Stimulated activated memory B cell treated with anti-CD40 and anti-IgM and Interleukin-4, amounts not matched to agents 10 μg/mL and 1 μg/mL and 100 μg/mL, for 72 hours (primary cell): ENCODE measurements at regions not wholly inside any gene's neighbourhood (a gene's known extent, or its start where the extent isn't known, plus 50 kb on each side); places are given as distances from the start of the nearest gene placed in this dataset.
"Not testable (repeated sequence)": the region's sequence is repeated elsewhere in the genome, so short reads cannot be mapped to it uniquely, and the experiment has no call there.

Experiments
- ATAC-seq: fragments of 150-1000 bp; cut with Tn5 transposase; 2 replicates; pipeline ENCODE4 v1.10.0; 2021
- H3K27ac Mint-ChIP-seq: one replicate; pipeline ENCODE4 v1.8.0; 2022; ENCODE audit warnings: mild to moderate bottlenecking, mixed read lengths
- H3K27me3 Mint-ChIP-seq: one replicate; pipeline ENCODE4 v1.8.0; 2022; ENCODE audit warnings: mixed read lengths
- H3K36me3 Mint-ChIP-seq: one replicate; pipeline ENCODE4 v1.8.0; 2022; ENCODE audit warnings: mixed read lengths
- H3K4me1 Mint-ChIP-seq: one replicate; pipeline ENCODE4 v1.8.0; 2022; ENCODE audit warnings: mixed read lengths
- H3K4me3 Mint-ChIP-seq: one replicate; pipeline ENCODE4 v1.8.0; 2022; ENCODE audit warnings: mild to moderate bottlenecking, moderate library complexity, mixed read lengths
- H3K9me3 Mint-ChIP-seq: one replicate; pipeline ENCODE4 v1.8.0; 2022; ENCODE audit warnings: mixed read lengths

- H3K36me3 Mint-ChIP-seq, H3K27me3 Mint-ChIP-seq, H3K27ac Mint-ChIP-seq, H3K4me3 Mint-ChIP-seq, H3K9me3 Mint-ChIP-seq, H3K4me1 Mint-ChIP-seq: not testable (repeated sequence)
- ATAC-seq, result peak; percentile 66
These were observed 95.9 kb upstream of the ADORA2B start for GRCh38 chr17:15849054-15849453.

GRCh38 chr17:15850071-15850470 is 94.9 kb upstream of the ADORA2B start:
- not testable (repeated sequence) for H3K27me3 Mint-ChIP-seq, H3K36me3 Mint-ChIP-seq, H3K9me3 Mint-ChIP-seq, H3K27ac Mint-ChIP-seq, H3K4me3 Mint-ChIP-seq, ATAC-seq, H3K4me1 Mint-ChIP-seq

GRCh38 chr17:15850687-15851086 is 94.2 kb upstream of the ADORA2B start:
- not testable (repeated sequence) for ATAC-seq, H3K27ac Mint-ChIP-seq

GRCh38 chr17:15852863-15853262 is 92.1 kb upstream of the ADORA2B start:
- H3K9me3 Mint-ChIP-seq, H3K36me3 Mint-ChIP-seq, H3K4me3 Mint-ChIP-seq, ATAC-seq, H3K4me1 Mint-ChIP-seq, H3K27ac Mint-ChIP-seq: not testable (repeated sequence)
- peaks cover 17% of the 10 kb centered on the region for H3K27me3 Mint-ChIP-seq

More at GRCh38 chr17:15850687-15851086, 94.2 kb upstream of the ADORA2B start:
- H3K27me3 Mint-ChIP-seq, result peaks cover 11% of the 10 kb centered on the region
- not testable (repeated sequence) for H3K9me3 Mint-ChIP-seq, H3K36me3 Mint-ChIP-seq, H3K4me3 Mint-ChIP-seq, H3K4me1 Mint-ChIP-seq

- H3K36me3 Mint-ChIP-seq, result not testable (repeated sequence)
These were observed 88.7 kb upstream of the ADORA2B start for GRCh38 chr17:15856191-15856590.

GRCh38 chr17:15856745-15857144 is 88.2 kb upstream of the ADORA2B start:
- not testable (repeated sequence) for H3K27ac Mint-ChIP-seq, H3K27me3 Mint-ChIP-seq, H3K4me3 Mint-ChIP-seq, H3K36me3 Mint-ChIP-seq, H3K9me3 Mint-ChIP-seq, ATAC-seq, H3K4me1 Mint-ChIP-seq

More at GRCh38 chr17:15856191-15856590, 88.7 kb upstream of the ADORA2B start:
- not testable (repeated sequence) for ATAC-seq, H3K27ac Mint-ChIP-seq, H3K9me3 Mint-ChIP-seq, H3K4me1 Mint-ChIP-seq, H3K27me3 Mint-ChIP-seq, H3K4me3 Mint-ChIP-seq

- H3K27ac Mint-ChIP-seq, H3K27me3 Mint-ChIP-seq, H3K9me3 Mint-ChIP-seq, H3K4me1 Mint-ChIP-seq, H3K4me3 Mint-ChIP-seq, H3K36me3 Mint-ChIP-seq: not testable (repeated sequence)
- peak; percentile 75 for ATAC-seq
These were observed 86.8 kb upstream of the ADORA2B start for GRCh38 chr17:15858082-15858481.

GRCh38 chr17:15860774-15861173 is 84.2 kb upstream of the ADORA2B start:
- H3K4me3 Mint-ChIP-seq, H3K27ac Mint-ChIP-seq, H3K9me3 Mint-ChIP-seq, H3K4me1 Mint-ChIP-seq, H3K36me3 Mint-ChIP-seq, H3K27me3 Mint-ChIP-seq: not testable (repeated sequence)
- ATAC-seq, result peak; percentile 73

- H3K36me3 Mint-ChIP-seq, H3K4me3 Mint-ChIP-seq, H3K27me3 Mint-ChIP-seq, H3K9me3 Mint-ChIP-seq, H3K27ac Mint-ChIP-seq, H3K4me1 Mint-ChIP-seq, ATAC-seq: not testable (repeated sequence)
These were observed 80.9 kb upstream of the ADORA2B start for GRCh38 chr17:15864061-15864460.

- H3K27ac Mint-ChIP-seq, H3K4me3 Mint-ChIP-seq: not testable (repeated sequence)
These were observed 80.5 kb upstream of the ADORA2B start for GRCh38 chr17:15864472-15864871.

GRCh38 chr17:15866015-15866414 is 78.9 kb upstream of the ADORA2B start:
- not testable (repeated sequence) for H3K27ac Mint-ChIP-seq, ATAC-seq, H3K4me1 Mint-ChIP-seq, H3K9me3 Mint-ChIP-seq, H3K36me3 Mint-ChIP-seq, H3K27me3 Mint-ChIP-seq, H3K4me3 Mint-ChIP-seq

More at GRCh38 chr17:15864472-15864871, 80.5 kb upstream of the ADORA2B start:
- H3K4me1 Mint-ChIP-seq, H3K27me3 Mint-ChIP-seq, H3K9me3 Mint-ChIP-seq, ATAC-seq, H3K36me3 Mint-ChIP-seq: not testable (repeated sequence)

GRCh38 chr17:15867331-15867730 is 77.6 kb upstream of the ADORA2B start:
- H3K4me1 Mint-ChIP-seq, H3K27me3 Mint-ChIP-seq, H3K9me3 Mint-ChIP-seq, H3K4me3 Mint-ChIP-seq, H3K36me3 Mint-ChIP-seq, ATAC-seq, H3K27ac Mint-ChIP-seq: not testable (repeated sequence)

GRCh38 chr17:15869868-15870267 is 75.1 kb upstream of the ADORA2B start:
- not testable (repeated sequence) for H3K27ac Mint-ChIP-seq, H3K27me3 Mint-ChIP-seq, H3K4me3 Mint-ChIP-seq, H3K4me1 Mint-ChIP-seq, H3K9me3 Mint-ChIP-seq, H3K36me3 Mint-ChIP-seq, ATAC-seq

GRCh38 chr17:15872677-15873076 is 72.3 kb upstream of the ADORA2B start:
- H3K4me3 Mint-ChIP-seq, H3K27ac Mint-ChIP-seq, ATAC-seq, H3K4me1 Mint-ChIP-seq, H3K9me3 Mint-ChIP-seq, H3K36me3 Mint-ChIP-seq: not testable (repeated sequence)
- peaks cover 16% of the 10 kb centered on the region for H3K27me3 Mint-ChIP-seq

GRCh38 chr17:15877882-15878500 is 66.9 kb upstream of the ADORA2B start:
- not testable (repeated sequence) for H3K27ac Mint-ChIP-seq, H3K9me3 Mint-ChIP-seq, ATAC-seq, H3K36me3 Mint-ChIP-seq, H3K4me1 Mint-ChIP-seq, H3K4me3 Mint-ChIP-seq
- peaks cover 16% of the 10 kb centered on the region for H3K27me3 Mint-ChIP-seq

- Mint-ChIP-seq H3K27me3 (peaks cover 11% of the 10 kb centered on the region), H3K9me3 (no peaks in the 10 kb centered on the region), H3K27ac (no peak overlapping the region), H3K4me1 (peaks cover 11% of the 10 kb centered on the region), H3K4me3 (no peak overlapping the region), H3K36me3 (no peaks in the 10 kb centered on the region)
- no peak for ATAC-seq
These were observed 62.7 kb upstream of the ADORA2B start for GRCh38 chr17:15882058-15882720.
